Activated effector memory CD4-positive, alpha-beta T cell treated with anti-CD3 and anti-CD28 coated beads, Interleukin-2, amount 50 U/mL, for 16 hours (primary cell): ENCODE measurements at regions not wholly inside any gene's neighbourhood (a gene's known extent, or its start where the extent isn't known, plus 50 kb on each side); places are given as distances from the start of the nearest gene placed in this dataset.
"Not testable (repeated sequence)": the region's sequence is repeated elsewhere in the genome, so short reads cannot be mapped to it uniquely, and the experiment has no call there.

Experiments
- DNase-seq: peaks from one replicate; pipeline ENCODE4 v3.0.0-alpha.2; 2020

GRCh38 chr3:10628891-10629670 lies 123.7 kb upstream of the ATP2B2 start:
- DNase-seq = no peak

GRCh38 chr3:10629671-10630040 lies 124.3 kb upstream of the ATP2B2 start:
- DNase-seq = no peak

DNA sequence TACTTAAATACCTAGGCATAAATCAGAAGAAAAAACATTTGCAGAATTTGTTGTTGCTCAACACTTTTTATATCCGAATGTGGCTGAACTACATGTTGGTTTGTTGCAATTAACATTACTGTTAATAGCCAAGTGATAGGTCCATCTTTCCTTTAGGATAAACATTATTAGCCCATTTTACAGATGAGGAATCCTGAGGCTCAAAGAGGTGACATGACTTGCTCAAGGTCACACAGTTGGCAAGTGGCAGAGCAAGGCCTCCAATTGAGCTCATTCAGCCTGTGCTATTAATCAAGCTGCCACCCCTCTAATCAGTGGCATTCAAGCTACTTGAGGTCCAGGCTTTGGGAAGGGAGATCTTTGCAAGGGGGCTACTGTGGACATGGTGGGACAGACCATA lies 125.8 kb upstream of the ATP2B2 start:
- DNase-seq = peak; percentile 16

DNA sequence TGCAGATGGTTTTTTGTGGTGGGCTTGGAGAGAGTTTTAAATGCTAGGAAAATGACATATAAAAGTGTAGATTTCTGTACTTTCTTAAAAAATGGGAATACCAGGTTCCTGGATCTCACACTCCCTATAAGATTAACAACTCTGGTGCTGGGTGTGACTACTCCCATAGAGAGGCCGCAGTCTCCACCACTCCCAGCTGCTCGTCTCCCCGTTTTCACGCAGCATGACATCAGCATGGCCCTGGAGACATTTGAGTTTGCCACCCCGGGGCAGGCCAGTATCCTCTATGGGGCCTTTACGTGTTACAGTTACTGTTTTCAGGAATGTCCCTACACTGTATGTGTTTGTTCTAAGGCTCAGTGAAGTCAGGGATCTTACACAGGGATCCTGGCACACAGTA lies 126.7 kb upstream of the ATP2B2 start:
- peak; percentile 30 for DNase-seq

- peak; percentile 55 for DNase-seq
Observed at GRCh38 chr3:10632741-10633140, 127.4 kb upstream of the ATP2B2 start.

- peak; percentile 25 for DNase-seq
Observed at GRCh38 chr3:10635446-10636076, 130.2 kb upstream of the ATP2B2 start.

GRCh38 chr3:10637342-10637741 lies 132.0 kb upstream of the ATP2B2 start:
- no peak for DNase-seq

- DNase-seq = no peak
Observed at GRCh38 chr3:10638466-10638865, 133.1 kb upstream of the ATP2B2 start.

- no peak for DNase-seq
Observed at GRCh38 chr3:10641760-10642159, 136.4 kb upstream of the ATP2B2 start.

DNA sequence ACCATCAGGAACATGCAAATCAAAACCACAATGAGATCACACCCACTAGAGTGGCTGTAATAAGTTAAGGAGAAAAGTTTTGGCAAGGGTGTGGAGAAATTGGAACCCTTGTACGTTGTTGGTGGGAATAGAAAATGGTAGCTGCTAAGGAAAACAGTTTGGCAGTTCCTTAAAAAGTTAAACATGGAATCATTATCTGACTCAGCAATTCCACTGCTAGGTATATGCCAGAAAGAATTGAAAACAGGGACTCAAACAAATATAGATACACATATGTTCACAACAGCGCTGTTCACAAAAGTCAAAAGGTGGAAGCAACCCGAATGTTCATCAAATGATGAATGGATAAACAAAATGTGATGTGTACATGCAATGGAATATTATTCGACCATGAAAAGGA lies 138.8 kb upstream of the ATP2B2 start:
- DNase-seq = no peak

DNA sequence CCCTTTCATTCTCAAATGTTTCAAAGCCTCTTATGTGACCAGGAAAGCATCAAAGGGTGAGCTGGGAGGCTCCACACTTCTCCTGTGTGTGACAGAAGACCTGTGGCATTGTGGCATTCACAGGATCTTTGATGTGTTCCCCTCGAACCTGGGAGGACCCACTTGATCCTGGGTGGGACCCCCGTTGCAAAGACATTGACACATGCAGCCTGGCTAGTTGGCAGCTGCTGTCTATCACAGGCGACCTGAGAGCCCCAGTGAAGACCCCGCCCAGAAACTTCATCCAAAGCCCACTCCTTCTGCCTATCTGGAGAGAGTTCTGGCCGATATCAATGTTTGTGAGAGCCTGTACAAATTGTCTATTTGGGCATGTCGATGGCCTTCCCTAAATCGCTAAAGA lies 140.4 kb upstream of the ATP2B2 start:
- no peak for DNase-seq

- DNase-seq = no peak
Observed at GRCh38 chr3:10646531-10647335, 141.3 kb upstream of the ATP2B2 start.

DNA sequence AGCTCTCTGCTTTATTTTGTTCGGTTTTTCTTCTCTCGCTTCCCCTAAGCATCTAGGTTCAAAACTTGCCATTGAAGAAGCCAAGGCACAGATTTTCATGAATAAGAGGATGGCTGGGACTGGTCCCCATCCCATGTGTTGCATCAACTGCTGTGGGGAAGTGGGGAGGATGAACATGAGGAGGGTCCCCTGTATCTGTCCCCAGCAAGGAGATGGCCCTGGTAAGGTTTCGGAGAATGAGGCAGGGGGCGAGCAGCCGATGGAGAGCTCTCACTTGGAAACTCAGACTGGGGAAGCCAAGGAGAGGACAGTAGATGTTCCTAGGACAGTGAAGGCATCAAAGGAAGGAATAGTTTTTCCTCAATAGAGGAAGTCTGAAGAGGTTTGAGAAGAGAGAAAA lies 142.0 kb upstream of the ATP2B2 start:
- DNase-seq = no peak

DNA sequence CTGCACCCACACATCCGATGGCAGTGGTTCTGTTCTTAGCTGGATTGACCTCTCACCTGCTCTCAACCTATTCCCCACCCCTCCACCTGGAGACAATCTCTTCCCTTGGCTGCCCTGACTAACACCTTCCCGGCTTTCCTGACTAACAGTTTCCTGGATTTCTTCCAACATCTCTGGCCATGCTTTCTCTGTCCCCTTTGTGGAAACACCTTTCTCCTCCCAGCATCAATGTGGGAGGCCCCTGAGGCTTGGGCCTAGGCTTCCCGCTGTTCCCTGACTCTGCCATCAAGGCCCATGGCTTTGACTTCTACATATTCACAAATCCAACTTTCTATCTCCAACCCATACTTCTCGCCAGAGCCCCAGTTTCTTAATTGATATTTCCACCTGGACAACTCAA lies 142.8 kb upstream of the ATP2B2 start:
- DNase-seq = no peak

DNA sequence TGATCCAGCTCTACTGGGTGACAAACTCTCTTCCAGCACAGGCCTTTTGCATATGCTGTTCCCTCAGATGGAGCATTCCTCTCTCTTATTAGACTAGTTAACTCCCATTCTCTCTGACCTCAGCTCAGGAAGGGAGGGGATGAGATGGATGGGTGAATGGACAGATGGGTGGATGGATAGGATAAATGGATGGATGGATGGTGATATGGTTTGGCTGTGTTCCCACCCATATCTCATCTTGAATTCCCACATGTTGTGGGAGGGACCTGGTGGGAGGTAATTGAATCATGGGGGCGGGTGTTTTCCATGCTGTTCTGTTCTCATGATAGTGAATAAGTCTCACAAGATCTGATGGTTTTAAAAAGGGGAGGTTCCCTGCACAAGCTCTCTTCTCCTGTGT lies 144.1 kb upstream of the ATP2B2 start:
- DNase-seq = not testable (repeated sequence)

GRCh38 chr3:10651506-10651905 lies 146.1 kb upstream of the ATP2B2 start:
- DNase-seq = no peak

GRCh38 chr3:10653241-10653640 lies 147.9 kb upstream of the ATP2B2 start:
- no peak for DNase-seq

DNA sequence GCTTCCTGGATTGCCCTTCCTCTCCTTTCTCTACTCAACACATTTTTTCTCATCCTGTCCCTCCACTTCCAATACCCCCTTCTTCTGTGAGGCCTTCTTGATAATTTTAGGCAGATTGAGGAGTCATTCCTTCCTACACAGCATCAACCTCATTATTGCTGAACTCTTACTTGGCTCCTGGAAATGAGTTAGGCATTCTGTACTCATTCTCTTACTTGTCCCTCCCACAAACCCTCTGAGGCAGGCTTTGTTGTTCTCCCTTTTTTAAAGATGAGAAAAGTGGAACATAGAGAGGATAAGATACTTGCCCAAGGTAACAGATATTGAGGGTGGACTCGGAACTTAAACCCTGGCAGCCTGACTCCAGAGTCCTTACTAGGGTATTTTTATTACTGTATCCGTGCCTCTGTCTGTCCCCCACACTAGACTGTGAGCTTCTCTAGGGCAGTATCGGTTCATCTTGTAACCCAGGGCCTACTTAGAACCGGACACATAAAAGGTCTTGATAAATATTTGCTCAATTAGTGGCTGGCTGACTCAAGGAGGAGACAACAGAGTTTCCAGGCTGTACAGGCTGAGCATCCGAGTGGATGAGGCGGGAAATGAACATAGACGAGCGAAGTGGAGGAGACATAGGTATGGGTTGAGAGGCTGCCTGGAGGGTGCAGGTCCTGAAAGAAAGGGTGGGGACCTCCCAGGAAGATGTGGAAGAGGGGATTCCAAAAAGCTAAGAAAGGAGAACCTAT lies 148.7 kb upstream of the ATP2B2 start:
- DNase-seq = no peak

GRCh38 chr3:10655105-10655504 lies 149.7 kb upstream of the ATP2B2 start:
- DNase-seq = no peak

- peak; percentile 33 for DNase-seq
Observed at GRCh38 chr3:10657339-10657738, 152.0 kb upstream of the ATP2B2 start.

- DNase-seq = no peak
Observed at GRCh38 chr3:10665592-10665991, 150.4 kb upstream of the SLC6A11 start.

GRCh38 chr3:10666621-10667020 lies 149.4 kb upstream of the SLC6A11 start:
- DNase-seq = no peak

DNA sequence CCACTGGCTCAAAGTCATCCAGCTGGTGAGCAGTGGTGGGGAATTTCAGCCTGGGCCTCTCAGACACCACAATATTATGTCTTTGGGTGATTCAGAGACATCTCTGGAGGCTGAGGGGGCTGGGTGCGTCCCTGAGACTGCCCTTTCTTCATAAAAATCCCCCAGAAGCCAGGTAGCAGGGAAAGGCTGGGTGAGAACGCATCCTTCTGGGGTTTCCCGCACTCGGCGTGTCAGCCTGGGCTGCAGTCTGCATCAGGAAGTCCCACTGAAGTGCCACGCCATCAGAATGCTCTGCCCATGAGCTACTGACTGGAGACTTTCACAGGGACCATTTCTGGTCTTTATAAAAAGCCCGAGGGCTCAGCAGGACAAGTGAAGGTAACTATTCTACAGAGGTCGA lies 148.8 kb upstream of the SLC6A11 start:
- no peak for DNase-seq
